ENCODE measurements at regions not wholly inside any gene's neighbourhood (a gene's known extent, or its start where the extent isn't known, plus 50 kb on each side); places are given as distances from the start of the nearest gene placed in this dataset.

GRCh38 chr5:81851481-81852178, 100.7 kb upstream of the SSBP2 start:
- TF ChIP-seq YY1 (IDR thresholded peaks at IDR 0.05; ENCODE audit: low read depth) (no peak), CEBPB (IDR thresholded peaks at IDR 0.05) (peak; percentile 32; the same call in 1 of the 2 replicates)

Data from Ishikawa (cell line).